Epithelial cell of prostate (primary cell): ENCODE measurements at regions not wholly inside any gene's neighbourhood (a gene's known extent, or its start where the extent isn't known, plus 50 kb on each side); places are given as distances from the start of the nearest gene placed in this dataset.
"Not testable (repeated sequence)": the region's sequence is repeated elsewhere in the genome, so short reads cannot be mapped to it uniquely, and the experiment has no call there.

Experiments used
- DNase-seq: peaks from one replicate; pipeline ENCODE4 v3.0.0-alpha.2; 2011; ENCODE audit warnings: low read depth, low spot score
- H3K27ac ChIP-seq: fragments of 450-650 bp; 2 replicates; pipeline ENCODE4 v1.5.1; 2017; ENCODE audit warnings: mild to moderate bottlenecking

DNA sequence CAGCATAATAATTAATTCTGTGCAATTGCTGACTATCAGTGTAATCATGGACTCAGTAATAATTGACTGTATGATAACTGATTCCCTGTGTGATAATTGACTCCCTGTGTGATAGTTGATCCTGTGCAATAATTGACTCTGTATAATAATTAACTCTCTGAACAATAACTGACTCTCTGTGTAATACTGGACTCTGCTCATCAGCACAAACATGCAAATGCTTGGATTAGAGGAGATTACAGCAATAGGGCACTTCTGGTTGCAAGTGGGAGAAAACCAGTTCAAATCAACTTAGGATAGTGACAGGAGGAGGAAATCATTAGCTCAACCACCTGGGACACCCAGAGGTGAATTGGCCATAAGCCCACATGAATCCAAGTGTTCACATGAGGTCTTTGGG lies 582.1 kb downstream of the RBFOX1 start:
- H3K27ac ChIP-seq, result no peak overlapping the region
- DNase-seq, result no peak

DNA sequence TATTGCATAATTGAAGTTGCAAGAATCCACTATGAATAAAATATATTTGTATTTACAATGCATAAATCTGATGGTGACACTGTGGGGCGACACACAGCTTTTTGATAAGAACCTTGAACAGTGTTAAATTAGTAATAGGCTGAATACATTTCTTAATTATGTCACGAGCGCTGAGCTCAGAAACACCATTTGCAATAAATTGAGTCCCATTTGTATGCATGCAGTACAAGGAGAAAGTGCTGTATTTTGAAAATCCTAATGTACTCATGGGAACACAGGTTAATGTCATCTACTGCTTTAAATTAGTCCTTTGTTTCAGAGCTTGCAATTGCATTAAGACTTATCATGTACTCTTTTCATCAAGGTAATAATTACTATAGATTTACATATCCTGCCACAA lies 579.5 kb downstream of the RBFOX1 start:
- no peak overlapping the region for H3K27ac ChIP-seq
- DNase-seq, result no peak

DNA sequence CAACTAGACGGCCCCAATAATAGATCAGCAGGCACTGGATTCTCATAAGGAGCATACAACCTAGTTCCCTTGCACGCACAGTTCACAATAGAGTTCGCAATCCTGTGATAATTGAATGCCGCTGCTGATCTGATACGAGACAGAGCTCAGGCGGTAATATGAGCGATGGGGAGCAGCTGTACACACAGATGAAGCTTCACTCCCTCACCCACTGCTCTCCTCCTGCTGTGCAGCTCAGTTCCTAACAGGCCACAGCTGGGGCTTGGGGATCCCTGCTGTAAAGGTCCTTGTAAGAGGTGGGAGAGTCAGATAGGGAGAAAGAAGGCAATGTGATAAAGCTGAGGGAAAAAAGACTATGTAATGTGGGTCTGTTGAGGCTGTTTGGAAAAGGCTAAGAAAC lies 577.5 kb downstream of the RBFOX1 start:
- no peak overlapping the region for H3K27ac ChIP-seq
- no peak for DNase-seq

DNA sequence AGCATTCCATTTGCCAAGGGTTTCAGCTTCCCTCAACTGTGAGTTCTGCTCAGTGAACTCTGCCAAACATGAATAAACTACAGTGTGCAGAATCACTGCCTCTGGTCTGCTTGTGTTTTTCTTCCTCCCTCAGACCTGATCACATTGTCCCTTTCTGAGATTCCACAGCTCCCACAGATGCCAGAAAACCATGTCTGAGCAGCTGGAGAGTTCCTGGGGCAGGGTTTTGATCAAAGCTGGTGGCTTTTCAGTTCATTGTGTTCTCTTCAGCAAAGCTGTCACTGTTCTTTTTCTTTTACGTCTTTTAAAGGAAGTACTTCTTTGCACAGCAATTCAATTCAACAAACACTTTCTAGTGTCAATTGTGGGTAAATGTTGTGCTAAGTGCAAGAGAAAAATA lies 555.8 kb downstream of the RBFOX1 start:
- H3K27ac ChIP-seq, result no peak overlapping the region
- DNase-seq, result no peak

DNA sequence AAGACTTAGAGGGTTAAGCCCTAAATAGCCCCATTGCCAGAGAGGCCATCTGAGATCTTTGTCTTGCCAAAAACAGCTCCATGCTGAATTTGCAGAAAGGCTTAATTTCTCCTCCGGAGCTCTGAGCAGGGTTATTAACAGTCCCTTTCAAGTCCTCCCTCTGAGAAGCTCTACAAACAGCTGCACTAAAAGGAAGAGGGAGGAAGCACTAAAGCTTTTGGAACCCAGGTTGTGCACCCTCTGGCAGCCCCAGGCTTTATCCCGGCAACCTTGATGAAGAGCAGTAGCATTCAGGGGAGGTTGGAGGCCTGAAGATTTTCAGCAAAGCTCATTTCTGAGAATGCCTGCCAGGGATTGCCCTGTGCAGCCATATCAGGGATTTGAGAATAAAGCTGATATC lies 554.7 kb downstream of the RBFOX1 start:
- no peak overlapping the region for H3K27ac ChIP-seq
- no peak for DNase-seq

DNA sequence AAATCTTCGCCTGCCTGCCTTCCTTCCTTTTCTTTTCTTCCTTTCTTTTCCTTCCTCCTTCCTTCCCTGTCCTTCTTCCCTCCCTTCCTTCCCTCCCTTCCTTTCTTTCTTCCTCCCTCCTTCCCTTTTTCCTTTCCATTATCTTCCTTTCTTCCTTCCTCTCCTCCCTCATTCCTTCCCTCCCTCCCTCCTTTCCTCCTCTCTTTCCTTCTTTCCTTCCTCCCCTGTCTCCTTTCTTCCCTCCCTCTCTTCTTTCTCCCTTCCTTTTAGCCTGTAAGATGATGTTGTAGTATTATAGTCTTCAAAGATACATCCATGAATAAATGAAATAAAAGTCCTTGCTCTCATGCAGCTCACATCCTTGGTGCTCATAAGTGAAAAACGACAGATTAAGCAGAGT lies 539.3 kb downstream of the RBFOX1 start:
- DNase-seq, result no peak
- no peak overlapping the region for H3K27ac ChIP-seq

DNA sequence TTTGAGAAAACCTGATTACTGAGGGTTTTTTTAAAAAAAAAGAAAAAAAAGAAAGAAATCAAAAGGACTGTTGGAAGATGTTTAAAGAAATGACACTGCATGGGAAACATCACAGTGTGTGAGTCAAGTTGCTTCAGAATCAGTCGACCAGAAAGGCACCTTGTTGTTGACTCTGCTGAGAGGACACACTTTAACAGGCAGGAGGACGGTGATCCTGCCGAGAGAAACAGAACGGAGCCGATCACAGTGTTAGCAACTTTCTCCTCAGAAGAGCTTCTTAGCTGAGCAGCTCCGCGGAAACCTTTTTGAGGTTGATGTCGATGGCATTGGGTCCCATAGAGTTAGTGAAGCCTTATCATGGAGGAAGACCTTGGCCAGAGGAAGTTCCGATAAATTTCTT lies 538.7 kb downstream of the RBFOX1 start:
- H3K27ac ChIP-seq, result no peak overlapping the region
- no peak for DNase-seq

DNA sequence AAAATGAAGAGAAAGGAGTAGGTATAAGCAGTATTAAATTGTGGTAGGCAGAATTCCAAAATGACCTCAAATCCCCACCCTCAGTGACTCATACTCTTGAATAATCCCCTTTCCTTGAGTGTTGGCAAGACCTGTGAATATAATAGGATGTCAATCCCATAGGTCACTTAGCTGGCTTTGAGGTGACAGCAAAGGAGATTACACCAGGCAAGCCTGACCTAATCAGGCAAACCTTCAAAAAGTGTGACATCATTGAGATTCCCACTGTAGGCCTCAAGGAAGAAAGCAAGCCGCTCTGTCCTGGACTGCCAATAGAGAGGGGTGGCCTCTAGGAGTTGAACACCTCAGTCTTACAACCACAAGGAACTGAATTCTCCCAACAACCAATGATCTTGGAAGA lies 535.2 kb downstream of the RBFOX1 start:
- H3K27ac ChIP-seq, result no peak overlapping the region
- no peak for DNase-seq

DNA sequence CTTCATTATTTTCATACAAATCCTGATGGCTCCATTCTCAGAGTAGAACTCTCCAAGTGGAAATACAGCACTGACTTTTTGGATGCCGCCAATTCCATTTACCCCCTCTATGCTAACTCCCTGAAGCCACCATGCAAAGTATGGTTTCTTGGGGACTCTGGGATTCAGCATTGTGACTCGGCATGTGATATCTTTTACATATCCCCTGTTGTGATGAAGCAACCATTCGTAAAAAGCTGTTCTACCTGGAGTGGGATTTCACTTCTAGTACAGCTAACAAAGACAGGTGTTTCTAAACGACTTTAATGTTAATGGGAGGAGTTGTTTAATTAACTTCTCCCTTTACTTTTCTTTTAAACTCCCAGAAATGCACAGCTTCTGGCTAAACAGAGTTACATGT lies 533.5 kb downstream of the RBFOX1 start:
- DNase-seq, result no peak
- no peak overlapping the region for H3K27ac ChIP-seq

DNA sequence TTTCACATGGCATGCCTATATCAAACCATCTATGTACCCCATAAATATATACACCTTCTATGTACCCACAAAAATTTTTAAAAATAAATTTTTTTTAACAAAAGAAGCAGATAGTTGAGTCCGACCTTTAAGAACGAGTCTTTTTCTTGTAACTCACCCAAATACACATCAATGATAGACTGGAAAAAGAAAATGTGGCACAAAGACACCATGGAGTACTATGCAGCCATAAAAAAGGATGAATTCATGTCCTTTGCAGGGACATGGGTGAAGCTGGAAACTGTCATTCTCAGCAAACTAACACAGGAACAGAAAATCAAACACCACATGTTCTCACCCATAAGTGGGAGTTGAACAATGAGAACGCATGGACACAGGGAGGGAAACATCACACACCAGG lies 532.7 kb downstream of the RBFOX1 start:
- DNase-seq, result not testable (repeated sequence)

DNA sequence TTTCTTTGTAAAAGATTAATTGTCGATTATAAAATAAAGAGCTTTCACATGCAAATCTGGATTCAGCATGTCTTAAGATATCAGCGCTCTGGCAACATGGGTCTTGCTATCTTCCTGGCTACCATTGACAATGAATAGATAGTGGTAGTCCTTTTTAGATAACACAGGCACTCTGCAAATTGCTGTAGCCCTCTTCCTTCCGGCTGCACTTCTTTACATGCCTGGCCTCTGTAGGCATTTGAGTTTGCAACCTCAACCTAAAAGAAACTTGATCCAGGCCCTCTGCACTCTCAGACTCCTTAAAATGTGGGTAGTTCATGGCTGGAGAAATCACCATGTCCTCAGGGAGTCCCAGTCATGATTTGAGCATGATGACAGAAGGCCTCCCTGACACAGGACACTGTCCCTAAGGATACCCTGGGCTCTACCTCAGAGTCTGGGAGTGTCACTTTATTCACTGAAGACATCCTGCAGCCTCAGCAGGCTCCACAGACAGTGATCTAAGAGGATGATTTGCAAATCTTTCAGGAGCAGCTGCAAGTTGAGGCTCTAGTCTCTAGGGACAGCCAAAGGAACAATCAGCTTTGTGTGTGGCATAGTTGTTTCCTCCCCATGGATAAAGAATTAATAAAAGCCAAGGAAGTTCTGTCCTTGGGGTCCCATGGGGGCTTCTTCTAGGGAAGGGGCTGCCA lies 529.4 kb downstream of the RBFOX1 start:
- no peak for DNase-seq

More for the DNA sequence above, 532.7 kb downstream of the RBFOX1 start:
- not testable (repeated sequence) for H3K27ac ChIP-seq

DNA sequence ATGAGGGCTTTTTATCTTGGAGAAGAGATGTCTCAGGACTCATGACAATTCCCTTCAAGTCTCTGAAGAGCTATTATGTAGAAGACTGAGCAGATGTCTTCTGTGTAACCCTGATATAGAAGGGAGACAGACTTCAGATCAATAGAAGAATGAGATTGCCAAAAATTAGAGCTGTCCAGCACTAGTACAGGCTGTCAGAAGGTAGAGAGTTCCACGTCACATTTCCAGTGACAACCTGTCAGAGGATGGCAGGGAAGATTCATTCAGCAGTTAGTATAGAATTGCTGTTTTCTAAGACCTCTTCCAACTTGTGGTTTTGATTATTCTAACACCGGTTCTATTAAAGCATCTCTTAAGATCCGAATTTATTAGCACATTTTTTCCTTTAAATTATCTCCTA lies 520.6 kb downstream of the RBFOX1 start:
- no peak for DNase-seq

More for the DNA sequence above, 529.4 kb downstream of the RBFOX1 start:
- H3K27ac ChIP-seq, result no peak overlapping the region

DNA sequence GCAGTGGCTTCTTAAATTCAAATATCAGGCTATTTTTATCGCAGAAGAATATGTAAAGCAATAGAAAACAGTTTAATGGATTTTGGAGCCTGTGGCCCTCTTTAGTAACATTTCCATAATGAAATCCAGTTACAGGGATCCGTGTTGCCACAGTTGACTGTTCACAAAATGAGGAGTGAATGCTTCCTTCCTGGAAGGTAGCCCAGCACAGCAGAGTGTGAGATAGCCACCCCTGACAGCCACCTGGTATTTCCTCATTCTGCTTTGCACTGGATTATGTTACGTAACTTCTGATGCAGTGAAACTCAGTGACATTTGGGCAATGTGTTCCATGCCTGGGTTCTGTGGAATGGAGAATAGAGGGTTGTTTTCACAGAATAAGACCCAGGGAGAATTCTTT lies 517.2 kb downstream of the RBFOX1 start:
- no peak overlapping the region for H3K27ac ChIP-seq
- DNase-seq, result no peak

More for the DNA sequence above, 520.6 kb downstream of the RBFOX1 start:
- H3K27ac ChIP-seq, result no peak overlapping the region

DNA sequence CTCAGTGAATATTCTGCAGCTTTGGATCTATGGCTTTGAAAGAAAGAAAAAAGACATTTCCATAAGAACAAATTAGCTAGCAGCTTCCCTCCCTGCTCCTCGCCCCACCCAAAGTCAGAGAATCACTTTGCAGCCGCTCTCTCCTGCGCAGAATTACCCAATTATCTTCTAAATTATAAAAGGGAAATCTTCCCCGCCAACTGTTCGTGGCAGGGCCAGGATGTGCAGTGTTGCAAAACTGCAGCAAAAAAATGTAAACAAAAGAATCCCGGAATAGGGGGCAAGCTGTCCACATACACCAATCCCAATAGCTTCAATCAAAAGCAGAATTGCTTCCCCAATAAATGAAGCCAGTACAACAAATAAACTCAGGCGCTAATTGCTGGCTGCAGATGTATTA lies 510.6 kb downstream of the RBFOX1 start:
- DNase-seq, result no peak
- H3K27ac ChIP-seq, result no peak overlapping the region

DNA sequence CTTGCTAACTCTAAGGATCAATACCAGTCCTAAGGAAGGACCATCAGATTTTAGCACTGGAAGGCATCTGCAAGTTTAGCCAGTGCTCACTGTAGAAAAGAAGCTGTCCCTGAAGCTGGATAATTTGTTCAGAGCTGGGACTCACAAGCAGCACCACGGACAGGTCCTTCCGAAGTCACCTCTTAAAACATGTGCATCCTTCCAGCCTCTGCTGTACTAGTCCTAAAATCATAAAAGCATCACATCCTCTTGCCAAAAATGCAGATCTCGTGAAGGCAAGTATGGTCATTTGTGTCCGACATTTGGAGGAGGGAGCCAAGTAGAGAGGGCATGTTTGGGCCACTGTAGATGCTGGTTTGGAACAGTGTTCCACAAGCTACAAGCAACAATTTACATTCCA lies 506.9 kb downstream of the RBFOX1 start:
- no peak for DNase-seq
- no peak overlapping the region for H3K27ac ChIP-seq

DNA sequence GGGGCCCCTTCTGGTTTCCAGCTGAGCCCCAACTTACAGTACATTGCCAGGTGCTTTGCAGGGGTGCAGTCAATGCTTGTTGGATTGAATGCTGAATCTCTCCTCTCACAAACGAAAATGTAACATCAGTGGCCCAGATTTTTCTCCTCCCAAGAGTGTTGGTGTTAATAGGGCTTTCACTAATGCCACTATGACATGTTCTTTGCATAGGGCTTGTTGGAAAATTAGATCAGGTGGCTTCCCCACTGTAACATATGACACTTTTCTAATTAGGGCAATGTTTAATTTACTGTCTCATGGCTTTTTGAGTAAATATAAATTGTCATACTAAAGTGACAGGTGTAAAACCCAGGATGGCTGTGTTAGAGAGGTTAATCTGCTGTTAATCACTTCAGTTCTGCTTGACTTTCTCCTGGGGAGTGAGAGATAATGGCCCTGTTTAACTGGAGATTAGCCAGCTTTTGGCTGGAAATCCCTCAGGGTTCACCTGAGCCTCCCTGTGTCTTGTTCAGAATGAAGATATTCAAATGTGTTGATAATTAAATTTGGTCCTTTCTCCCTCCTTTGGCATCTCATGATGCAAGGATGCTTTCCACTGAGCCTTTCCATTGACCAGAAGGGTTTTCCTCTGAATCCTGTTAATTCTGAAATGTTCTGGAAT lies 502.3 kb downstream of the RBFOX1 start:
- DNase-seq, result no peak
- no peak overlapping the region for H3K27ac ChIP-seq

DNA sequence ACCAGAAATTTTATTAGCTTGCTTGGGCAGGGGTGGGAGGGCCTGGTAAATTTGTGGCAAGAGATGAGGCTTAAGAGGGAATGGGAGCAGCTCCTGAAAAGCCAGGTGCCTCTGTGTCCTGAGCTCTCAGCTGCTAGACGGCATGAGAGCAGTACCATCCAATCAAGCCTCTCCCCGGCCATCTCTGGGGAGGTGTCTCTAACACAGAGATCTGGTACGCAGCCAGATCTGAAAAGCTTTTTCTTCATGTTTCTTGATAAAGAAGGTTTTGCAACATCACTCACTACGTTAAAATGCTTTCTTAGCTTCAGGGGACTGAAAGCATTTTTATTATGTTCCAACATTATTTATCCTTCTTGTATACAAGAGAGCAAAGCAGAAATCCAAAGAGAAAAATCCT lies 488.2 kb downstream of the RBFOX1 start:
- H3K27ac ChIP-seq, result no peak overlapping the region
- DNase-seq, result no peak

DNA sequence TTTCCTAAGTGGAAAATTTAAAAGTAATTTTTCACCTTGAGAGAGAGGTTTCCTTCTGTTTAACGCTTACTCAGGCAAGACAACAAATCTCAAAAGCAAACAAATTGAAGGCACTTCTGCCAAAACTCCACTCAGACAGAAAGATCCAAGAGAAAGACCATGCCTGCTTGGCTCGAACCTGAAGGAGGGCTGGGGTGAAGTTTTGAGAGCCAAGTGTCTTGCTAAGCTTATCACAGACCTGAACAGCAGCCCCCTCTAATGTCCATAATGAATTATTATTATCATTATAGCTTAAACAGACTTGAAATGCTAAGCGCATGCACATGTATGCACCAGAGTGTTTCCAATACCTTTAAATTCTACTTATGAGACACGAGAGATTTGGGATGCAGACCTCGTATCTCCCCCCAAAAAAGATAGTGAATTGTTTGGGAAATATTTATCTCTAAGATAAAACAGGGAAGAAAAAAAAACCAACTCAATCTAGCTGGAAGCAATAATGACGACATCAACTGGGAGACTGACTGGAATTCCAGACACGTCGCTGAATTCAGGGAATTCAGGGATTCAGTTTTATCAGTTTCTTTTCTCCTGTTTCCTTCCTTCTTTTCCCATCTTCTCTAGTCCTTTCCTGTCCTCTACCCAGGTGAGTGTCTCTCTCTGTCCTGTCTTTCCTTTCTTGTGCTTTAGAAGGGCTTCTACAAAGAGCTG lies 473.2 kb downstream of the RBFOX1 start:
- no peak for DNase-seq
- H3K27ac ChIP-seq, result no peak overlapping the region

DNA sequence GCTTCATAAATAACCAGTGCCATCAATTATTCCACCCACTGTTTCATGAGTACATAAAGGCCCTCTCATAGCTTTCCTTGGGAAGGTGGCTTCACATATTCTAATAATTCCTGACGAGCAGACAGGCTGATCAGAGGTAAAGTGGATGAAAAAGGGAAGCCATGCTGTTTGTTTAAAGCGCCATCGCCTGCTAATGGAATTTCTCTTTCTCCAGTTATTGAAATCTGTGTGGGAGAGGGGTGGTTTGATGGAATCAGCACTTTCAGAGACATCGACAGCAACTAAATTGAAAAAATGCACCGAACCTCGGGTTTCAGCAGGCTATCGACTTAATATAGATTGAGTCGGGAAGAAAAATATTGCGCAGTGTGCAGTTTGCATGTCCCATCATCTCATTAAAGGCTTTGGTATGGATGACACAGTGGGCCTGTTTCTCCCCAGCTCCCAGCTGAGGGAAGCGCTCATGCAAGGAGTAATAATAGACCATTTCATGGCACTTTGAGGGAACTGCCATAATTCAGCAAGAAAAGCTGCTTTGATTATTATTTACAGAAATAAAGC lies 472.1 kb downstream of the RBFOX1 start:
- DNase-seq, result no peak
- H3K27ac ChIP-seq, result no peak overlapping the region

DNA sequence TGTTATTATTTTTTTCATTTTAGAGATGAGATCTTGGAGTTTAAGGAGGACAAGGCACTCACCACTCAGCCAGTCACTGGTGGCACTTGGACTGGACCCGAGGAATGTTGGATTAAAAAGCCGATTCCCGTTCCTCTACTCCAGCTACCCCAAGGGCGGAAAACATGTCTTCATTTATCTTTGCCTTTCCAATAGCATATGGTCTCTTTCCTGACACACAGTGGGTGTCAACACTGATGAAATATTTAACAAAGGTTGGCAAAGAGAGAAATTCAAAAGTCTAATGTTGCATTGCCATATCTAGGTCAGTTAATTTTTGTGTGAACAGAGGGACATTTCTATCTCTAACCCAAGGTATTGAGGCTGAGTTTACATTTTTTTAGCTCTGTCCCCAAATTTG lies 459.7 kb downstream of the RBFOX1 start:
- H3K27ac ChIP-seq, result no peak overlapping the region
- DNase-seq, result no peak

DNA sequence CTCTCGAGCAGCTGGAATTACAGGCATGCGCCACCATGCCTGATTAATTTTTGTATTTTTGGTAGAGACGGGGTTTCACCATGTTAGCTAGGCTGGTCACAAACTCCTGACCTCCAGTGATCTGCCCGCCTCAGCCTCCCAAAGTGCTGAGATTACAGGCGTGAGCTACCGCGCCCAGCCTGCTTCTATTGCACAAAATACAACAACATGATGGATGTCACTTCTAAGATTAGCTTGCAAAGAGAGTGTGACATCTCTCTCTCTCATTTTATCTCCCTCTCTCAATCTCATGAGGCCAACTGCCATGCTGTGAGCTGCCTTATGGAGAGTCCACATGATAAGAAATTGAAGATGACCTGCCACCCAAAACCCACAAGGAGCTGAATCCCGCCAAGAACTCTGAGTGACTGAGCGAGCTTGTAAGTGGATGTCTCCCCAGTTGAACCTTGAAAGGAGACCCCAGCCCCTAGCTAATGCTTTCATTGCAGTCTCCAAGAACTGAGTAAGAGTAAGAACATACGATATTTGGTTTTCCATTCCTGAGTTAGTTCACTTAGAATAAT lies 458.5 kb downstream of the RBFOX1 start:
- no peak overlapping the region for H3K27ac ChIP-seq
- DNase-seq, result no peak
